Activated CD4-positive, alpha-beta T cell treated with anti-CD3 and anti-CD28 coated beads for 36 hours (primary cell): ENCODE measurements at regions not wholly inside any gene's neighbourhood (a gene's known extent, or its start where the extent isn't known, plus 50 kb on each side); places are given as distances from the start of the nearest gene placed in this dataset.

Experiments used
- ATAC-seq: fragments of 200-7000 bp; cut with Tn5 transposase; one replicate; pipeline ENCODE4 v1.10.0; 2021; ENCODE audit warnings: mild to moderate bottlenecking, moderate library complexity
- CTCF ChIA-PET: fragments of 350-600 bp; sonication (Branson Sonifier 250); formaldehyde crosslinking; loops from one replicate; lab custom pipeline; 2021; ENCODE audit warnings: antibody characterized with exemption; lab: Charles Lee
- POLR2A ChIA-PET: fragments of 350-600 bp; sonication (Branson Sonifier 250); formaldehyde crosslinking; loops from one replicate; lab custom pipeline; 2021; ENCODE audit warnings: antibody characterized with exemption, inconsistent platforms; lab: Charles Lee
- DNase-seq: peaks from one replicate; pipeline ENCODE4 v3.0.0-alpha.2; 2020
- H3K27ac Mint-ChIP-seq: one replicate; pipeline ENCODE4 v1.8.0; 2021; ENCODE audit warnings: mixed read lengths
- H3K27me3 Mint-ChIP-seq: one replicate; pipeline ENCODE4 v1.8.0; 2021; ENCODE audit warnings: mixed read lengths
- H3K36me3 Mint-ChIP-seq: one replicate; pipeline ENCODE4 v1.8.0; 2021; ENCODE audit warnings: low read depth, mixed read lengths
- H3K4me1 Mint-ChIP-seq: one replicate; pipeline ENCODE4 v1.8.0; 2021; ENCODE audit warnings: mixed read lengths
- H3K4me3 Mint-ChIP-seq: one replicate; pipeline ENCODE4 v1.8.0; 2021; ENCODE audit warnings: mild to moderate bottlenecking, moderate library complexity, mixed read lengths
- H3K9me3 Mint-ChIP-seq: one replicate; pipeline ENCODE4 v1.8.0; 2021; ENCODE audit warnings: low read depth, mixed read lengths
- intact Hi-C, 2 experiments: fragments of 100-400 bp; cut with DNase I in 1 of 2; cut with micrococcal nuclease in 1 of 2; formaldehyde crosslinking; loops; one replicate each; pipeline versions ENCODE4 v1.14.2 to v1.15.1; 2022 to 2024; cut with DNase I, micrococcal nuclease

- Mint-ChIP-seq H3K36me3 (no peaks in the 10 kb centered on the region), H3K9me3 (no peaks in the 10 kb centered on the region), H3K27me3 (peaks cover 16% of the 10 kb centered on the region), H3K27ac (no peak overlapping the region), H3K4me3 (no peak overlapping the region), H3K4me1 (no peaks in the 10 kb centered on the region)
- intact Hi-C loops, result no loop called here
- DNase-seq (no peak), ATAC-seq (no peak)
- ChIA-PET POLR2A (no interaction called here), CTCF (interaction anchor here (1.0 kb wide), 1 partner anchor 520 kb away, joined by 5 read pairs; no protein-coding TSS in a partner anchor)
These were observed 103.2 kb upstream of the GPR26 start for GRCh38 chr10:123562811-123563580.

- intact Hi-C loops, result no loop called here
- peaks cover 20% of the 10 kb centered on the region for H3K27me3 Mint-ChIP-seq
- H3K27ac Mint-ChIP-seq, result no peak overlapping the region
- CTCF ChIA-PET, result no interaction called here
- H3K4me1 Mint-ChIP-seq, result no peaks in the 10 kb centered on the region
- POLR2A ChIA-PET, result no interaction called here
- H3K9me3 Mint-ChIP-seq, result no peaks in the 10 kb centered on the region
- H3K36me3 Mint-ChIP-seq, result no peaks in the 10 kb centered on the region
- DNase-seq, result no peak
- no peak overlapping the region for H3K4me3 Mint-ChIP-seq
- ATAC-seq, result no peak
These were observed 102.6 kb upstream of the GPR26 start for GRCh38 chr10:123563581-123563855.

GRCh38 chr10:123563994-123564393 lies 102.2 kb upstream of the GPR26 start:
- POLR2A ChIA-PET, result no interaction called here

GRCh38 chr10:123564631-123565030 lies 101.5 kb upstream of the GPR26 start:
- ChIA-PET CTCF (no interaction called here), POLR2A (no interaction called here)
- DNase-seq (no peak), ATAC-seq (no peak)
- Mint-ChIP-seq H3K4me3 (no peak overlapping the region), H3K36me3 (no peaks in the 10 kb centered on the region), H3K4me1 (no peaks in the 10 kb centered on the region), H3K27ac (no peak overlapping the region), H3K27me3 (peaks cover 23% of the 10 kb centered on the region), H3K9me3 (no peaks in the 10 kb centered on the region)
- intact Hi-C loops, result no loop called here

More at GRCh38 chr10:123563994-123564393, 102.2 kb upstream of the GPR26 start:
- no peaks in the 10 kb centered on the region for H3K4me1 Mint-ChIP-seq
- CTCF ChIA-PET, result no interaction called here
- ATAC-seq, result no peak
- no peaks in the 10 kb centered on the region for H3K9me3 Mint-ChIP-seq
- DNase-seq, result no peak
- H3K27me3 Mint-ChIP-seq, result peaks cover 22% of the 10 kb centered on the region
- H3K4me3 Mint-ChIP-seq, result no peak overlapping the region
- no peak overlapping the region for H3K27ac Mint-ChIP-seq
- intact Hi-C loops, result no loop called here
- no peaks in the 10 kb centered on the region for H3K36me3 Mint-ChIP-seq

GRCh38 chr10:123565691-123566660 lies 100.2 kb upstream of the GPR26 start:
- ATAC-seq, result no peak
- Mint-ChIP-seq H3K9me3 (no peaks in the 10 kb centered on the region), H3K27me3 (peaks cover 14% of the 10 kb centered on the region), H3K27ac (no peak overlapping the region), H3K36me3 (no peaks in the 10 kb centered on the region), H3K4me3 (no peak overlapping the region), H3K4me1 (no peaks in the 10 kb centered on the region)
- intact Hi-C loops, result no loop called here
- CTCF ChIA-PET, result no interaction called here
- DNase-seq, result no peak
- POLR2A ChIA-PET, result no interaction called here

- CTCF ChIA-PET, result no interaction called here
- intact Hi-C loops, result no loop called here
- POLR2A ChIA-PET, result no interaction called here
- ATAC-seq (no peak), DNase-seq (no peak)
- Mint-ChIP-seq H3K9me3 (no peaks in the 10 kb centered on the region), H3K36me3 (no peaks in the 10 kb centered on the region), H3K27ac (no peak overlapping the region), H3K4me1 (no peaks in the 10 kb centered on the region), H3K27me3 (peaks cover 24% of the 10 kb centered on the region), H3K4me3 (no peak overlapping the region)
These were observed 98.0 kb upstream of the GPR26 start for GRCh38 chr10:123567984-123568739.

GRCh38 chr10:123568751-123569150 lies 97.4 kb upstream of the GPR26 start:
- H3K9me3 Mint-ChIP-seq, result no peaks in the 10 kb centered on the region
- ChIA-PET CTCF (no interaction called here), POLR2A (no interaction called here)
- DNase-seq, result no peak
- H3K27ac Mint-ChIP-seq, result no peak overlapping the region
- no peaks in the 10 kb centered on the region for H3K36me3 Mint-ChIP-seq
- ATAC-seq, result no peak
- no peak overlapping the region for H3K4me3 Mint-ChIP-seq
- intact Hi-C loops, result no loop called here
- H3K4me1 Mint-ChIP-seq, result no peaks in the 10 kb centered on the region
- H3K27me3 Mint-ChIP-seq, result peaks cover 26% of the 10 kb centered on the region

- DNase-seq, result no peak
- Mint-ChIP-seq H3K4me1 (no peaks in the 10 kb centered on the region), H3K4me3 (no peak overlapping the region), H3K27ac (no peak overlapping the region), H3K36me3 (no peaks in the 10 kb centered on the region), H3K9me3 (no peaks in the 10 kb centered on the region), H3K27me3 (peaks cover 28% of the 10 kb centered on the region)
- ChIA-PET POLR2A (interaction anchor here (0.6 kb wide), 1 partner anchor 540 kb away, joined by 3 read pairs; no protein-coding TSS in a partner anchor), CTCF (no interaction called here)
- intact Hi-C loops, result no loop called here
- ATAC-seq, result no peak
These were observed 96.6 kb upstream of the GPR26 start for GRCh38 chr10:123569436-123570035.

GRCh38 chr10:123570051-123570897 lies 95.9 kb upstream of the GPR26 start:
- Mint-ChIP-seq H3K4me3 (no peak overlapping the region), H3K9me3 (no peaks in the 10 kb centered on the region), H3K27ac (no peak overlapping the region), H3K27me3 (peaks cover 31% of the 10 kb centered on the region), H3K4me1 (no peaks in the 10 kb centered on the region), H3K36me3 (no peaks in the 10 kb centered on the region)
- ATAC-seq (no peak), DNase-seq (no peak)
- intact Hi-C loops, result no loop called here
- ChIA-PET CTCF (no interaction called here), POLR2A (interaction anchor here (0.6 kb wide), 1 partner anchor 541 kb away, joined by 3 read pairs; no protein-coding TSS in a partner anchor)

GRCh38 chr10:123570898-123571515 lies 95.1 kb upstream of the GPR26 start:
- no peak overlapping the region for H3K27ac Mint-ChIP-seq
- H3K27me3 Mint-ChIP-seq, result peaks cover 31% of the 10 kb centered on the region
- H3K36me3 Mint-ChIP-seq, result no peaks in the 10 kb centered on the region
- ATAC-seq (no peak), DNase-seq (no peak)
- no peaks in the 10 kb centered on the region for H3K9me3 Mint-ChIP-seq
- no peak overlapping the region for H3K4me3 Mint-ChIP-seq
- CTCF ChIA-PET, result interaction anchor here (0.6 kb wide), 1 partner anchor 11 kb away, joined by 3 read pairs; no protein-coding TSS in a partner anchor
- intact Hi-C loops, result no loop called here
- H3K4me1 Mint-ChIP-seq, result no peaks in the 10 kb centered on the region
- POLR2A ChIA-PET, result no interaction called here
